Natural killer cell (primary cell): ENCODE measurements at regions not wholly inside any gene's neighbourhood (a gene's known extent, or its start where the extent isn't known, plus 50 kb on each side); places are given as distances from the start of the nearest gene placed in this dataset.

Experiments
- ATAC-seq, 3 donors: fragments of 150-1000 bp in 2 of 3; fragments of 200-7000 bp in 1 of 3; cut with Tn5 transposase; 1 replicate in 1 of 3; 2 replicates in 2 of 3; pipeline ENCODE4 v1.10.0; 2021; ENCODE audit warnings: mild to moderate bottlenecking in 2 of 3, moderate library complexity in 2 of 3
- DNase-seq, 2 donors: peaks; one replicate each; pipeline versions ENCODE4 v3.0.0 to v3.0.0-alpha.2; 2013 to 2021; ENCODE audit warnings: mixed read lengths in 1 of 2
- H3K27ac ChIP-seq: one replicate; pipeline ENCODE4 v1.5.1; 2013; ENCODE audit warnings: mild to moderate bottlenecking, low read length
- H3K27me3 ChIP-seq: one replicate; pipeline ENCODE4 v1.6.1; 2013; ENCODE audit warnings: low read length; ENCODE audit not compliant: control insufficient read depth, insufficient read depth
- H3K36me3 ChIP-seq: one replicate; pipeline ENCODE4 v1.6.1; 2013; ENCODE audit warnings: low read length; ENCODE audit not compliant: control insufficient read depth, insufficient read depth
- H3K4me1 ChIP-seq: one replicate; pipeline ENCODE4 v1.6.1; 2013; ENCODE audit warnings: low read length; ENCODE audit not compliant: control insufficient read depth, insufficient read depth
- H3K4me3 ChIP-seq: one replicate; pipeline ENCODE4 v1.5.1; 2013; ENCODE audit warnings: low read length
- H3K9me3 ChIP-seq: one replicate; pipeline ENCODE4 v1.6.1; 2013; ENCODE audit warnings: low read length; ENCODE audit not compliant: control insufficient read depth, insufficient read depth
- H3K27ac Mint-ChIP-seq, 2 donors: one replicate each; pipeline ENCODE4 v1.8.0; 2022; ENCODE audit warnings: mild to moderate bottlenecking in 2 of 2, mixed read lengths in 2 of 2, moderate library complexity in 1 of 2
- H3K27me3 Mint-ChIP-seq, 2 donors: one replicate each; pipeline ENCODE4 v1.8.0; 2022; ENCODE audit warnings: low read depth in 2 of 2, mixed read lengths in 2 of 2
- H3K36me3 Mint-ChIP-seq: one replicate; pipeline ENCODE4 v1.8.0; 2022; ENCODE audit warnings: mixed read lengths
- H3K4me1 Mint-ChIP-seq, 2 donors: one replicate each; pipeline ENCODE4 v1.8.0; 2022; ENCODE audit warnings: mixed read lengths in 2 of 2
- H3K4me3 Mint-ChIP-seq: one replicate; pipeline ENCODE4 v1.8.0; 2022; ENCODE audit warnings: mild to moderate bottlenecking, moderate library complexity, mixed read lengths
- H3K9me3 Mint-ChIP-seq, 2 donors: one replicate each; pipeline ENCODE4 v1.8.0; 2022; ENCODE audit warnings: mixed read lengths in 2 of 2
- CTCF ChIP-seq: fragments of 200-600 bp; IDR thresholded peaks from one replicate; pipeline ENCODE4 v1.8.0; 2022; ENCODE audit warnings: antibody characterized with exemption
- WGBS: methylation state at CpG from one replicate; pipeline ENCODE4 v1.1.7; 2013; ENCODE audit warnings: missing lambda C conversion rate; ENCODE audit not compliant: insufficient coverage; 5-methylcytosine and 5-hydroxymethylcytosine counted together
- intact Hi-C: fragments of 100-400 bp; cut with micrococcal nuclease; formaldehyde crosslinking; loops from one replicate; pipeline ENCODE4 v1.14.2; 2022

- H3K27ac ChIP-seq = no peak overlapping the region
- H3K27me3 ChIP-seq = peaks cover 2% of the 10 kb centered on the region
- ATAC-seq (no peak), DNase-seq (no peak)
- no peaks in the 10 kb centered on the region for H3K4me1 ChIP-seq
- WGBS = 97% methylated on average over 4 of the region's 5 CpGs
- intact Hi-C loops = no loop called here
- Mint-ChIP-seq H3K9me3 (peaks cover under 1 to 4% of the 10 kb centered on the region in 2 donors), H3K36me3 (no peaks in the 10 kb centered on the region), H3K27me3 (peaks cover 0 to 3% of the 10 kb centered on the region in 2 donors), H3K4me3 (no peak overlapping the region), H3K27ac (no peak overlapping the region), H3K4me1 (no peaks in the 10 kb centered on the region)
- H3K36me3 ChIP-seq = no peaks in the 10 kb centered on the region
- no peak for TF ChIP-seq CTCF
- H3K4me3 ChIP-seq = no peak overlapping the region
- no peaks in the 10 kb centered on the region for H3K9me3 ChIP-seq
Measured at GRCh38 chr10:21212912-21213311, 312.6 kb downstream of the SKIDA1 start.

- no peaks in the 10 kb centered on the region for H3K36me3 Mint-ChIP-seq
- Histone ChIP-seq H3K36me3 (no peaks in the 10 kb centered on the region), H3K9me3 (no peaks in the 10 kb centered on the region), H3K4me3 (no peak overlapping the region), H3K27ac (no peak overlapping the region), H3K27me3 (peaks cover 2% of the 10 kb centered on the region), H3K4me1 (no peaks in the 10 kb centered on the region)
- H3K27ac Mint-ChIP-seq = no peak overlapping the region
- H3K4me3 Mint-ChIP-seq = no peak overlapping the region
- no peak for TF ChIP-seq CTCF
- no peak for ATAC-seq
- H3K27me3 Mint-ChIP-seq = peaks cover 0 to 5% of the 10 kb centered on the region in 2 donors
- intact Hi-C loops = no loop called here
- no peak for DNase-seq
- no peaks in the 10 kb centered on the region for H3K4me1 Mint-ChIP-seq
- WGBS = 49% methylated on average over 11 of the region's 11 CpGs
- peaks cover 3 to 6% of the 10 kb centered on the region in 2 donors for H3K9me3 Mint-ChIP-seq
Measured at GRCh38 chr10:21212348-21212747, 313.1 kb downstream of the SKIDA1 start.

GRCh38 chr10:21209495-21209894 is 312.4 kb upstream of the NEBL start:
- WGBS = 90% methylated on average over 4 of the region's 4 CpGs
- H3K9me3 Mint-ChIP-seq = peaks cover 3 to 8% of the 10 kb centered on the region in 2 donors

More at GRCh38 chr10:21209495-21209894, 312.4 kb upstream of the NEBL start:
- no peak overlapping the region for H3K4me3 Mint-ChIP-seq
- no peaks in the 10 kb centered on the region for H3K4me1 Mint-ChIP-seq
- H3K27me3 Mint-ChIP-seq = peaks cover 0 to 3% of the 10 kb centered on the region in 2 donors
- no peaks in the 10 kb centered on the region for H3K4me1 ChIP-seq
- H3K36me3 Mint-ChIP-seq = no peaks in the 10 kb centered on the region
- H3K36me3 ChIP-seq = no peaks in the 10 kb centered on the region
- intact Hi-C loops = no loop called here
- peaks cover 2% of the 10 kb centered on the region for H3K27me3 ChIP-seq
- H3K4me3 ChIP-seq = no peak overlapping the region
- TF ChIP-seq CTCF = no peak
- no peak overlapping the region for H3K27ac Mint-ChIP-seq
- H3K27ac ChIP-seq = no peak overlapping the region
- ATAC-seq = no peak
- DNase-seq = no peak
- H3K9me3 ChIP-seq = no peaks in the 10 kb centered on the region
